ENCODE measurements at regions not wholly inside any gene's neighbourhood (a gene's known extent, or its start where the extent isn't known, plus 50 kb on each side); places are given as distances from the start of the nearest gene placed in this dataset.

DNA sequence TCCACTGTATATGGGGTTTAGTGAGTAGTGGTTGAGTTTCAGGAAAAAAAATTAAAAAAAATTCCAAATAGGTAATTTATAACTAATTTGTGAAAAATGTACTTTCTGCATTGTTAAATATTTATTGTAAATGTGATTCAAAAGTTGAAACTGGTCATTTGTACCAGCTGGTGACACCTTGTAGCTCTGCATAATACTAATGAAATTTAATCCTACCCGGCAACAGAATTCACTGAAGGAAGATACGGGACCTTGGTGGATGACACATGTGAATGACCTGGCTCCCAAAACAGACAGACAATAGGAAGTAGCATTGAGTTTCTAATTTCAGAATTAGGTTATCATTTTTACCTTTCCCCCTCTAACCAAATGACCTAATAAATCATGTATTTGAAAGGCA, 73.8 kb downstream of the SLITRK6 start:
- intact Hi-C loops (cut with micrococcal nuclease; ENCODE audit: unreplicated experiment): no loop called here
- TF ChIP-seq EZH2 (IDR thresholded peaks at IDR 0.05; ENCODE audit: borderline replicate concordance, low read depth, low read length, poor library complexity, severe bottlenecking): no peak
- TF ChIP-seq, protein P1, sequence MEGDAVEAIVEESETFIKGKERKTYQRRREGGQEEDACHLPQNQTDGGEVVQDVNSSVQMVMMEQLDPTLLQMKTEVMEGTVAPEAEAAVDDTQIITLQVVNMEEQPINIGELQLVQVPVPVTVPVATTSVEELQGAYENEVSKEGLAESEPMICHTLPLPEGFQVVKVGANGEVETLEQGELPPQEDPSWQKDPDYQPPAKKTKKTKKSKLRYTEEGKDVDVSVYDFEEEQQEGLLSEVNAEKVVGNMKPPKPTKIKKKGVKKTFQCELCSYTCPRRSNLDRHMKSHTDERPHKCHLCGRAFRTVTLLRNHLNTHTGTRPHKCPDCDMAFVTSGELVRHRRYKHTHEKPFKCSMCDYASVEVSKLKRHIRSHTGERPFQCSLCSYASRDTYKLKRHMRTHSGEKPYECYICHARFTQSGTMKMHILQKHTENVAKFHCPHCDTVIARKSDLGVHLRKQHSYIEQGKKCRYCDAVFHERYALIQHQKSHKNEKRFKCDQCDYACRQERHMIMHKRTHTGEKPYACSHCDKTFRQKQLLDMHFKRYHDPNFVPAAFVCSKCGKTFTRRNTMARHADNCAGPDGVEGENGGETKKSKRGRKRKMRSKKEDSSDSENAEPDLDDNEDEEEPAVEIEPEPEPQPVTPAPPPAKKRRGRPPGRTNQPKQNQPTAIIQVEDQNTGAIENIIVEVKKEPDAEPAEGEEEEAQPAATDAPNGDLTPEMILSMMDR (conservative IDR thresholded peaks at IDR 0.05; ENCODE audit: low read depth, low read length): no peak
- H3K27me3 ChIP-seq (replicated peaks; ENCODE audit: insufficient read depth, low read depth, low read length, poor library complexity): no peaks in the 10 kb centered on the region
- no peaks in the 10 kb centered on the region for H3K4me1 ChIP-seq (ENCODE audit: insufficient read depth, low read length, poor library complexity, severe bottlenecking)
- H3K9me3 ChIP-seq (ENCODE audit: low read depth, low read length, poor library complexity, severe bottlenecking): no peaks in the 10 kb centered on the region
- no peak overlapping the region for H3K4me3 ChIP-seq (ENCODE audit: low read depth, low read length, poor library complexity, severe bottlenecking)
- DNase-seq (ENCODE audit: low spot score): no peak
- BruUV-seq (replicated peaks): no TSS peak
- ChIA-PET CTCF (no interaction called here), POLR2A (ENCODE audit: low non-redundant PET) (no interaction called here)
- H3K27ac ChIP-seq (ENCODE audit: low read depth, low read length, poor library complexity, severe bottlenecking): no peak overlapping the region
- no peaks in the 10 kb centered on the region for H3K36me3 ChIP-seq (ENCODE audit: insufficient read depth, low read length, poor library complexity, severe bottlenecking)

GRCh38 chr13:85724546-85725432, 74.4 kb downstream of the SLITRK6 start:
- Histone ChIP-seq H3K36me3 (ENCODE audit: insufficient read depth, low read length, poor library complexity, severe bottlenecking) (no peaks in the 10 kb centered on the region), H3K4me3 (ENCODE audit: low read depth, low read length, poor library complexity, severe bottlenecking) (no peak overlapping the region), H3K4me1 (ENCODE audit: insufficient read depth, low read length, poor library complexity, severe bottlenecking) (no peaks in the 10 kb centered on the region), H3K27ac (ENCODE audit: low read depth, low read length, poor library complexity, severe bottlenecking) (no peak overlapping the region), H3K9me3 (ENCODE audit: low read depth, low read length, poor library complexity, severe bottlenecking) (no peaks in the 10 kb centered on the region), H3K27me3 (replicated peaks; ENCODE audit: insufficient read depth, low read depth, low read length, poor library complexity) (no peaks in the 10 kb centered on the region)
- ChIA-PET CTCF (no interaction called here), POLR2A (ENCODE audit: low non-redundant PET) (no interaction called here)
- TF ChIP-seq, protein P1 (conservative IDR thresholded peaks at IDR 0.05; ENCODE audit: low read depth, low read length): no peak
- no peak for TF ChIP-seq EZH2 (IDR thresholded peaks at IDR 0.05; ENCODE audit: borderline replicate concordance, low read depth, low read length, poor library complexity, severe bottlenecking)
- DNase-seq (ENCODE audit: low spot score): no peak
- BruUV-seq (replicated peaks): no TSS peak
- intact Hi-C loops (cut with micrococcal nuclease; ENCODE audit: unreplicated experiment): no loop called here

DNA sequence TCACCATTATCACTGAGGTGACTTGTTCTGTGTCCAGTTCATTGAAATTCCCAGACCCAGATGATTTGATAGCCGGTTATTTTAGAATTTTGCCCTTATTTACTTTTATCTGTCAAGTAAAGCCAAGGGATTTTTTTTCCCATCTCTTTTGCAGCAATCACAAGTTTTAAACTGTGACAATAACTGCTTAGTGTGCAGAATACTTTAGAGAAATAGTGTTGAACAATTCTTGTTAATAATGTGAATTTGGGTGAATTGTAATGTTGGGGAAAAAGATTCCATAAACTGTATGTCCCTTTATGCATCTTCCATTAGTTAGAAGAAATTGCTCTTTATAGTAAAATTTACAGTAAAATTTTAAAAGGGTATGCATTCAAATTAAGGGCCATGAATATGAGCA, 79.5 kb downstream of the SLITRK6 start:
- no peaks in the 10 kb centered on the region for H3K36me3 ChIP-seq (ENCODE audit: insufficient read depth, low read length, poor library complexity, severe bottlenecking)
- CTCF ChIA-PET: no interaction called here
- H3K4me3 ChIP-seq (ENCODE audit: low read depth, low read length, poor library complexity, severe bottlenecking): no peak overlapping the region
- no peak for DNase-seq (ENCODE audit: low spot score)
- no TSS peak for BruUV-seq (replicated peaks)
- H3K27me3 ChIP-seq (replicated peaks; ENCODE audit: insufficient read depth, low read depth, low read length, poor library complexity): no peaks in the 10 kb centered on the region
- intact Hi-C loops (cut with micrococcal nuclease; ENCODE audit: unreplicated experiment): no loop called here
- H3K9me3 ChIP-seq (ENCODE audit: low read depth, low read length, poor library complexity, severe bottlenecking): no peaks in the 10 kb centered on the region
- POLR2A ChIA-PET (ENCODE audit: low non-redundant PET): no interaction called here
- no peaks in the 10 kb centered on the region for H3K4me1 ChIP-seq (ENCODE audit: insufficient read depth, low read length, poor library complexity, severe bottlenecking)
- TF ChIP-seq EZH2 (IDR thresholded peaks at IDR 0.05; ENCODE audit: borderline replicate concordance, low read depth, low read length, poor library complexity, severe bottlenecking): no peak
- TF ChIP-seq, protein P1 (conservative IDR thresholded peaks at IDR 0.05; ENCODE audit: low read depth, low read length): no peak
- H3K27ac ChIP-seq (ENCODE audit: low read depth, low read length, poor library complexity, severe bottlenecking): no peak overlapping the region
